ENCODE measurements at regions not wholly inside any gene's neighbourhood (a gene's known extent, or its start where the extent isn't known, plus 50 kb on each side); places are given as distances from the start of the nearest gene placed in this dataset.

DNA sequence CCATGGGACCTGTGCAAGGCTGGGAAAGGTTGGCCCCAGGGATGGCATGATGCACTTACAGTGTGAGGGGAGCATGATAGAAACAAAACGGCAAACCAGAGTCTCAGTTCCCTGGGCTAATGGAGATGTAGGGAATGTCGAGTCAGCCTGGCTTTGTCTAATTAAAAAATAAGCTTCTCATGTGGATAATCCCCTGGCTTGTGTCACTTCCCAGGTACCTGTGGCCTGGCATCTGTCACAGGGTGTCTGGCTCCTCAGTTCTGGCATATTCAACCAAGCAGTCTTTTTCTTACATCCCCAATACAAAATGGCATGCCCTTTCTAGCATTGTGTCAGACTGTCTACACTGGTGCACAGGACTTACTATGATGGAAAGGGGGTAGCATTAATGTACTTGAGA, 261.4 kb downstream of the GRIN2B start:
- H3K27me3 Mint-ChIP-seq, result peaks cover 0 to 8% of the 10 kb centered on the region in 2 donors
- no peak overlapping the region for H3K27ac Mint-ChIP-seq

GRCh38 chr12:13718271-13718670, 263.1 kb downstream of the GRIN2B start:
- Mint-ChIP-seq H3K9me3 (peaks cover 6% of the 10 kb centered on the region in 2 donors), H3K4me3 (no peak overlapping the region), H3K27me3 (peaks cover 0 to 8% of the 10 kb centered on the region in 2 donors), H3K4me1 (ENCODE audit: low read depth in 2 of 2) (no peaks in the 10 kb centered on the region), H3K27ac (no peak overlapping the region), H3K36me3 (ENCODE audit: insufficient read depth) (no peaks in the 10 kb centered on the region)
- DNase-seq, result no peak
- no peak for ATAC-seq (replicated peaks)

More for the DNA sequence above, 261.4 kb downstream of the GRIN2B start:
- Mint-ChIP-seq H3K4me1 (ENCODE audit: low read depth in 2 of 2) (no peaks in the 10 kb centered on the region), H3K4me3 (no peak overlapping the region), H3K9me3 (peaks cover 6% of the 10 kb centered on the region in 2 donors), H3K36me3 (ENCODE audit: insufficient read depth) (no peaks in the 10 kb centered on the region)
- no peak for ATAC-seq (replicated peaks)
- DNase-seq, result no peak

DNA sequence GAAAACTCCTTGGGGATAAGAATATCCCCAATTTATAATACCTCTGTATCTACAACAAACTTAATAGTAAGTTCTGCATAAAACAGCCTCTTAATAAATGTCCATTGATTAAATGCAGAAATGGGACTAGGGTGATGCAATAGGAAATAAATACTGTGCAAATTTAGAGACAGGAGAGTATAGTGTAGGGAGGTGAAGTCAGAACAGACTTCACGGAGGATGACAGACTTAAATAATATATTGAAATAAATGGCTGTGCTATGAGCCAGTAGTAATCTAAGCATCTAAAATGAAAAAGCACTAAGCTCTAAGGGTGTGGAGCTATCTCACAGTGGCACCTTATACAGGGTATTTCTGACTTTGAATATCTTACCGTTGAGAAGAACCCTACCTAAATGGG, 265.3 kb downstream of the GRIN2B start:
- H3K4me3 Mint-ChIP-seq, result no peak overlapping the region
- H3K27me3 Mint-ChIP-seq, result peaks cover 0 to 8% of the 10 kb centered on the region in 2 donors
- DNase-seq (no peak), ATAC-seq (replicated peaks) (no peak)
- no peaks in the 10 kb centered on the region for H3K4me1 Mint-ChIP-seq (ENCODE audit: low read depth in 2 of 2)
- no peaks in the 10 kb centered on the region for H3K36me3 Mint-ChIP-seq (ENCODE audit: insufficient read depth)
- H3K27ac Mint-ChIP-seq, result no peak overlapping the region
- H3K9me3 Mint-ChIP-seq, result peaks cover 4 to 6% of the 10 kb centered on the region in 2 donors

GRCh38 chr12:13713556-13714410, 267.6 kb downstream of the GRIN2B start:
- Mint-ChIP-seq H3K4me3 (no peak overlapping the region), H3K9me3 (peaks cover 0 to under 1% of the 10 kb centered on the region in 2 donors), H3K4me1 (ENCODE audit: low read depth in 2 of 2) (no peaks in the 10 kb centered on the region), H3K27ac (no peak overlapping the region), H3K36me3 (ENCODE audit: insufficient read depth) (no peaks in the 10 kb centered on the region), H3K27me3 (peaks cover 0 to 2% of the 10 kb centered on the region in 2 donors)
- DNase-seq (no peak), ATAC-seq (replicated peaks) (no peak)

DNA sequence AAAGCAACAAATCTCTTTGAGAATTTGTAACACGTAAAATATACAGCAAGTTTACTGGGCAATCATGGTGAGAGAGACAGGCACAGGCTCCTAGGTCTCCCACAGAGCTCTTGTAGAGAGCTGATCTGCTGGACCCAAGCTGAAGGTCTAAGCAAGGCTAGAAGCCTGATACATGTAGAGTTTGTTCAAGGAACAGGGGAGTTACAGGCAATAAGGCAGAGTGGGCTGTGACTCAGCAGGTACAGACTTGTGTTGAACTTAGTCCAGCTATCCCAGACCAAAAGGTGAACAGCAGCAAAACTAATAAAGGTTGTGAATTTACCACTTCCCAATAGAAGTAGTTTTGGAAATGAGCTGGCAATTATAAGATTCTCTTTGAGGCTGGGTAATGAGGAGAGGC, 273.6 kb downstream of the GRIN2B start:
- Mint-ChIP-seq H3K4me3 (no peak overlapping the region), H3K9me3 (peaks cover 0 to 2% of the 10 kb centered on the region in 2 donors), H3K27me3 (peaks cover 9 to 13% of the 10 kb centered on the region in 2 donors), H3K4me1 (ENCODE audit: low read depth in 2 of 2) (no peaks in the 10 kb centered on the region), H3K27ac (no peak overlapping the region), H3K36me3 (ENCODE audit: insufficient read depth) (no peaks in the 10 kb centered on the region)
- no peak for ATAC-seq (replicated peaks)
- DNase-seq, result no peak

GRCh38 chr12:13702381-13702780, 279.0 kb downstream of the GRIN2B start:
- no peak for DNase-seq
- Mint-ChIP-seq H3K27me3 (peaks cover 9 to 18% of the 10 kb centered on the region in 2 donors), H3K27ac (no peak overlapping the region), H3K4me1 (ENCODE audit: low read depth in 2 of 2) (no peaks in the 10 kb centered on the region), H3K36me3 (ENCODE audit: insufficient read depth) (no peaks in the 10 kb centered on the region), H3K9me3 (peaks cover 0 to 2% of the 10 kb centered on the region in 2 donors), H3K4me3 (no peak overlapping the region)
- no peak for ATAC-seq (replicated peaks)

DNA sequence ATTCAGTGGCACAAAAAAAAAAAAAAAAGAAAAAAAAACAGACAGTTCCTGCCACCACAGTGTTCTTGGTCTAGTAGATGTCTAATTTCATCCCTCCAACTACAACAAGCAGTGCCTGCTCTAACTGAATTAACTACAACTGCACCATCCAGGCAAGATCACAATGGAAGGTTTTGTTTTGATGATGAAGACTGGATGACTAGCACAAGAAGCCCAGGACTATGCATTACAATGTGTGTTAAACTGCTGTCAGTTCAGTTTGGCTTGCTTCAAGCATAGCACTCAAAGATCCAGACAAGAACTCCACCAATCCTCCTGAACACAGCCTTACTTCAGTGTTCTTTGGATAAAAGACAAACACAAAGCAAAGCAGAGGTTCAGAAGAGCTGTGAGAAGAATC, 279.9 kb downstream of the GRIN2B start:
- H3K9me3 Mint-ChIP-seq, result peaks cover 0 to 2% of the 10 kb centered on the region in 2 donors

DNA sequence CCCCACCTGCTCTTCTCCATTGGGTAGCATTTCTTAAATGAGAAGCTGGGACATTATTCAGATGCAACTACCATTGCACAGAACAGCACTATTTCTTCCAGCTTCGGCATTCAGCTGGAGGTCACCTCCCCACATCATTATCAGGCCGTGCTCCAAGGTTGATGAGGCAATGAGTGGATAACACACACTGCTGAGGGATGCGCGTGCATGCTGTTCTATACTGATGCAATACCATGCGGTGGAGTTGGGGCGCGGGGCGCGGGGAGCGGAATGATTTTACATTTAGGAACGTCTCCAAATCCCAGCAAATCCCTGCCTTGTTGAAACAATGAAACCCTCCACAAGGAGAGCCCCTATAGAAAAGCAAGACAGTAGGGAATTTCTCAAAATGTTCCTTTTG, 283.4 kb downstream of the GRIN2B start:
- Mint-ChIP-seq H3K4me3 (no peak overlapping the region), H3K4me1 (ENCODE audit: low read depth in 2 of 2) (no peaks in the 10 kb centered on the region), H3K27ac (no peak overlapping the region), H3K27me3 (peaks cover 0 to 5% of the 10 kb centered on the region in 2 donors), H3K36me3 (ENCODE audit: insufficient read depth) (no peaks in the 10 kb centered on the region), H3K9me3 (peaks cover 0 to 3% of the 10 kb centered on the region in 2 donors)
- no peak for DNase-seq
- ATAC-seq (replicated peaks), result no peak

More for the DNA sequence above, 279.9 kb downstream of the GRIN2B start:
- DNase-seq (no peak), ATAC-seq (replicated peaks) (no peak)
- peaks cover 9 to 11% of the 10 kb centered on the region in 2 donors for H3K27me3 Mint-ChIP-seq
- H3K36me3 Mint-ChIP-seq (ENCODE audit: insufficient read depth), result no peaks in the 10 kb centered on the region
- H3K27ac Mint-ChIP-seq, result no peak overlapping the region
- H3K4me1 Mint-ChIP-seq (ENCODE audit: low read depth in 2 of 2), result no peaks in the 10 kb centered on the region
- no peak overlapping the region for H3K4me3 Mint-ChIP-seq

DNA sequence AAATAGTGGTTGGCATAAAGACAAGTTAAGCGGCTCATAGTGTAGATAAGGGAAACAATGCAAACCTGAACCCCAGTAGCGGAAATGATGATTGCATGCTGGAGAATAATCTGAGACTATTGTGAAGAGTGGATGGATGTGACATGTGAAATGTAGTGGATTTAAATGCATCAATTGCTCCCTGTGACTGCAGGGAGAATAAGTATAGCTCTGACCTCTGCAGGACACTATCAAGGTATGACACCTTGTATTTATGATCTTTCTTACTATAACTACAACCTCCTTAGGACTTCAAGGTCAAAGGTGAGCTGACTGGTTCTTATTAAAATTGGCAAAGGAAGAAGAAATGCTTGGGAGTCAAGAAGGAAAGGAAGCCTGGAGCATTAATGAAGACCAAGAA, 285.6 kb downstream of the GRIN2B start:
- H3K27ac Mint-ChIP-seq, result no peak overlapping the region
- ATAC-seq (replicated peaks), result no peak
- no peaks in the 10 kb centered on the region for H3K4me1 Mint-ChIP-seq (ENCODE audit: low read depth in 2 of 2)
- H3K27me3 Mint-ChIP-seq, result peaks cover 0 to 4% of the 10 kb centered on the region in 2 donors
- no peak for DNase-seq
- H3K9me3 Mint-ChIP-seq, result peaks cover 0 to 3% of the 10 kb centered on the region in 2 donors
- H3K36me3 Mint-ChIP-seq (ENCODE audit: insufficient read depth), result no peaks in the 10 kb centered on the region
- H3K4me3 Mint-ChIP-seq, result no peak overlapping the region

GRCh38 chr12:13692332-13692731, 289.1 kb downstream of the GRIN2B start:
- DNase-seq (no peak), ATAC-seq (replicated peaks) (no peak)
- no peaks in the 10 kb centered on the region for H3K27me3 Mint-ChIP-seq
- no peaks in the 10 kb centered on the region for H3K4me1 Mint-ChIP-seq (ENCODE audit: low read depth in 2 of 2)
- H3K4me3 Mint-ChIP-seq, result no peak overlapping the region
- no peak overlapping the region for H3K27ac Mint-ChIP-seq
- H3K36me3 Mint-ChIP-seq (ENCODE audit: insufficient read depth), result no peaks in the 10 kb centered on the region
- H3K9me3 Mint-ChIP-seq, result peaks cover 0 to 3% of the 10 kb centered on the region in 2 donors

DNA sequence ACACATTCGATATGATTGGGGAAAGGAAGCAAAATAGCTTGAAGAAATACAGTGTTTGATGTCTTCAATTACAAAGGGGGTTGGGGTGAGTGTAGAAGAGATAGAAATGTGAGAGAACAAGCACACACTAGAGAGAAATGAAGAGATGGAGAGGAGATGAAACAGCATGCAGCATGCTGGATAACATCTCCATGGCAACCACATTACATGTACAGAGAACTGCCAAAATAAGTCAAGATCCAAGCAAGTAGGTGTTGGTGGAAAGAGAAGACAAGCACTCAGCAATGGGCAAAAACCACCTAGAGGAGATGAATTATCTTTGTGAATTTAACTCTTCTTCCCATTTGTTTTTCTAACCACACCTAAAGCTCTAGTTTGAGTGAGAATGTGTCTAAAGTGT, 289.8 kb downstream of the GRIN2B start:
- Mint-ChIP-seq H3K9me3 (peaks cover 0 to 3% of the 10 kb centered on the region in 2 donors), H3K4me1 (ENCODE audit: low read depth in 2 of 2) (no peaks in the 10 kb centered on the region), H3K4me3 (no peak overlapping the region), H3K36me3 (ENCODE audit: insufficient read depth) (no peaks in the 10 kb centered on the region), H3K27me3 (no peaks in the 10 kb centered on the region), H3K27ac (no peak overlapping the region)
- DNase-seq, result no peak
- no peak for ATAC-seq (replicated peaks)

DNA sequence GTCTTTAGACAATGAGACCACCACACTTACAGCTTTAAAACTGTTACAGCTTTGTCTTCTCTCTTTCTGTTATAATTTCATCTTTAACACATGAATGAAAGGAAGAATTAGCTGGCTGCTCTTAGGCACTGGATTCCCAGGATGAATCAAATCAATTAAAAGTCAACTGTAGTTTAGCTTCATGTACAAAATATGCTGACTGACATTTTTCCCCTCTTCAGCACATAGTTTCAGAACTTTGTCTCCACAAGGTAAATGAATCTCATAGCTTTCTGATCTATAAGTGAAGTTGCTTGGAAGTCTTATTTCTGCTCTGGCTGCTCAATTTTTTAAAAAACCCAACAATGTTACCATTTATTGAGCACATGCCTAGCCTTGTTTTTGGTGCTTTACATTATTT, 293.8 kb downstream of the GRIN2B start:
- H3K36me3 Mint-ChIP-seq (ENCODE audit: insufficient read depth), result no peaks in the 10 kb centered on the region
- no peaks in the 10 kb centered on the region for H3K9me3 Mint-ChIP-seq
- H3K27me3 Mint-ChIP-seq, result no peaks in the 10 kb centered on the region
- H3K4me1 Mint-ChIP-seq (ENCODE audit: low read depth in 2 of 2), result no peaks in the 10 kb centered on the region
- H3K27ac Mint-ChIP-seq, result no peak overlapping the region
- DNase-seq, result no peak
- no peak for ATAC-seq (replicated peaks)
- H3K4me3 Mint-ChIP-seq, result no peak overlapping the region

- H3K4me1 Mint-ChIP-seq (ENCODE audit: low read depth in 2 of 2), result no peaks in the 10 kb centered on the region
- no peaks in the 10 kb centered on the region for H3K9me3 Mint-ChIP-seq
- no peak for DNase-seq
- H3K4me3 Mint-ChIP-seq, result no peak overlapping the region
- H3K36me3 Mint-ChIP-seq (ENCODE audit: insufficient read depth), result no peaks in the 10 kb centered on the region
- H3K27me3 Mint-ChIP-seq, result no peaks in the 10 kb centered on the region
- no peak for ATAC-seq (replicated peaks)
- no peak overlapping the region for H3K27ac Mint-ChIP-seq
Observed at GRCh38 chr12:13686260-13686659, 295.1 kb downstream of the GRIN2B start.

- ATAC-seq (replicated peaks), result no peak
- DNase-seq, result no peak
- no peaks in the 10 kb centered on the region for H3K9me3 Mint-ChIP-seq
- H3K27ac Mint-ChIP-seq, result no peak overlapping the region
- H3K4me3 Mint-ChIP-seq, result no peak overlapping the region
- H3K27me3 Mint-ChIP-seq, result no peaks in the 10 kb centered on the region
- H3K36me3 Mint-ChIP-seq (ENCODE audit: insufficient read depth), result no peaks in the 10 kb centered on the region
- H3K4me1 Mint-ChIP-seq (ENCODE audit: low read depth in 2 of 2), result no peaks in the 10 kb centered on the region
Observed at GRCh38 chr12:13680916-13681315, 300.5 kb downstream of the GRIN2B start.
